H9 (cell line): ENCODE measurements at regions not wholly inside any gene's neighbourhood (a gene's known extent, or its start where the extent isn't known, plus 50 kb on each side); places are given as distances from the start of the nearest gene placed in this dataset.

Experiments
- DNase-seq: peaks from one replicate; pipeline ENCODE4 v3.0.0-alpha.2; 2017
- H2AFZ ChIP-seq: one replicate; pipeline ENCODE4 v1.6.1; 2013; ENCODE audit warnings: mild to moderate bottlenecking, low read length, control low read depth, moderate library complexity
- H2AK5ac ChIP-seq: 2 replicates; pipeline ENCODE4 v1.6.1; 2013; ENCODE audit warnings: low read length, control low read depth, mixed read lengths; ENCODE audit not compliant: insufficient read length
- H2BK120ac ChIP-seq: one replicate; pipeline ENCODE4 v1.6.1; 2013; ENCODE audit warnings: low read depth, mild to moderate bottlenecking, low read length, control low read depth, inconsistent platforms; ENCODE audit not compliant: poor library complexity, severe bottlenecking
- H2BK12ac ChIP-seq: 2 replicates; pipeline ENCODE4 v1.6.1; 2013; ENCODE audit warnings: low read length, control low read depth, mixed read lengths, low read depth; ENCODE audit not compliant: insufficient read length
- H2BK15ac ChIP-seq: 2 replicates; pipeline ENCODE4 v1.6.1; 2013; ENCODE audit warnings: low read depth, low read length, control low read depth
- H2BK20ac ChIP-seq: one replicate; pipeline ENCODE4 v1.6.1; 2013; ENCODE audit warnings: low read depth, mild to moderate bottlenecking, low read length, control low read depth, inconsistent platforms; ENCODE audit not compliant: poor library complexity, severe bottlenecking
- H2BK5ac ChIP-seq: 2 replicates; pipeline ENCODE4 v1.6.1; 2013; ENCODE audit warnings: low read length, control low read depth, mixed read lengths; ENCODE audit not compliant: insufficient read length
- H3K14ac ChIP-seq: 2 replicates; pipeline ENCODE4 v1.6.1; 2013; ENCODE audit warnings: low read length, control low read depth; ENCODE audit not compliant: insufficient read depth
- H3K18ac ChIP-seq: 2 replicates; pipeline ENCODE4 v1.6.1; 2013; ENCODE audit warnings: low read depth, mild to moderate bottlenecking, mixed read lengths, low read length, control low read depth; ENCODE audit not compliant: insufficient read length
- H3K23ac ChIP-seq: 2 replicates; pipeline ENCODE4 v1.6.1; 2013; ENCODE audit warnings: low read length, control low read depth, mixed read lengths, low read depth; ENCODE audit not compliant: insufficient read length
- H3K23me2 ChIP-seq: 2 replicates; pipeline ENCODE4 v1.6.1; 2013; ENCODE audit warnings: low read depth, mild to moderate bottlenecking, mixed read lengths, low read length, control low read depth; ENCODE audit not compliant: insufficient read length, poor library complexity, severe bottlenecking
- H3K27ac ChIP-seq: 2 replicates; pipeline ENCODE4 v1.5.1; 2013; ENCODE audit warnings: low read length, control low read depth, mixed read lengths, low read depth; ENCODE audit not compliant: insufficient read length
- H3K27me3 ChIP-seq: 2 replicates; pipeline ENCODE4 v1.6.1; 2013; ENCODE audit warnings: low read length, control low read depth, inconsistent platforms; ENCODE audit not compliant: insufficient read depth
- H3K4ac ChIP-seq: 2 replicates; pipeline ENCODE4 v1.6.1; 2013; ENCODE audit warnings: low read depth, mild to moderate bottlenecking, control low read depth, inconsistent platforms, low read length, moderate library complexity
- H3K4me1 ChIP-seq: 2 replicates; pipeline ENCODE4 v1.6.1; 2013; ENCODE audit warnings: low read length, control low read depth, inconsistent platforms; ENCODE audit not compliant: insufficient read depth
- H3K4me2 ChIP-seq: 2 replicates; pipeline ENCODE4 v1.6.1; 2013; ENCODE audit warnings: low read length, control low read depth, mixed read lengths; ENCODE audit not compliant: insufficient read length, insufficient read depth
- H3K56ac ChIP-seq: 2 replicates; pipeline ENCODE4 v1.6.1; 2013; ENCODE audit warnings: low read depth, mild to moderate bottlenecking, mixed read lengths, low read length, control low read depth; ENCODE audit not compliant: insufficient read length
- H3K79me1 ChIP-seq: 2 replicates; pipeline ENCODE4 v1.6.1; 2013; ENCODE audit warnings: low read depth, mild to moderate bottlenecking, moderate library complexity, low read length, control low read depth, inconsistent platforms; ENCODE audit not compliant: insufficient read depth, poor library complexity, severe bottlenecking
- H3K79me2 ChIP-seq: 2 replicates; pipeline ENCODE4 v1.6.1; 2013; ENCODE audit warnings: low read length, control low read depth, inconsistent platforms; ENCODE audit not compliant: insufficient read depth
- H3K9ac ChIP-seq: 2 replicates; pipeline ENCODE4 v1.6.1; 2013; ENCODE audit warnings: low read length, control low read depth, mixed read lengths; ENCODE audit not compliant: insufficient read length; ENCODE audit errors: extremely low read depth
- H3K9me3 ChIP-seq: one replicate; pipeline ENCODE4 v1.6.1; 2013; ENCODE audit warnings: low read depth, low read length, inconsistent platforms; ENCODE audit not compliant: control insufficient read depth
- H3T11ph ChIP-seq: one replicate; pipeline ENCODE4 v1.6.1; 2013; ENCODE audit warnings: mild to moderate bottlenecking, low read length, control low read depth, inconsistent platforms
- H4K20me1 ChIP-seq: one replicate; pipeline ENCODE4 v1.6.1; 2013; ENCODE audit not compliant: control insufficient read depth, insufficient read length, insufficient read depth
- H4K5ac ChIP-seq: 2 replicates; pipeline ENCODE4 v1.6.1; 2013; ENCODE audit warnings: low read depth, mild to moderate bottlenecking, mixed read lengths, low read length, control low read depth; ENCODE audit not compliant: insufficient read length
- H4K8ac ChIP-seq: replicated peaks from 2 replicates; pipeline ENCODE4 v1.6.1; 2013; ENCODE audit warnings: low read length, control low read depth, mixed read lengths, low read depth; ENCODE audit not compliant: insufficient read length
- H4K91ac ChIP-seq: 2 replicates; pipeline ENCODE4 v1.6.1; 2013; ENCODE audit warnings: low read depth, mild to moderate bottlenecking, moderate library complexity, mixed read lengths, low read length, control low read depth; ENCODE audit not compliant: insufficient read length
- H3K27ac Mint-ChIP-seq, 3 experiments: 2 replicates in 2 of 3; 3 replicates in 1 of 3; pipeline ENCODE4 v1.8.0; 2020 to 2021; ENCODE audit warnings: mixed read lengths in 3 of 3, mild to moderate bottlenecking in 1 of 3, moderate library complexity in 1 of 3
- H3K27me3 Mint-ChIP-seq: 2 replicates; pipeline ENCODE4 v1.8.0; 2021; ENCODE audit warnings: low read depth, mild to moderate bottlenecking, moderate library complexity, mixed read lengths
- H3K36me3 Mint-ChIP-seq, 3 experiments: 2 replicates in 2 of 3; 3 replicates in 1 of 3; pipeline ENCODE4 v1.8.0; 2020 to 2021; ENCODE audit warnings: low read depth in 3 of 3, mixed read lengths in 3 of 3; ENCODE audit not compliant: insufficient read depth in 1 of 3
- H3K4me1 Mint-ChIP-seq, 2 experiments: 2 replicates each; pipeline ENCODE4 v1.8.0; 2020; ENCODE audit warnings: mixed read lengths in 2 of 2
- H3K4me3 Mint-ChIP-seq, 2 experiments: 2 replicates in 1 of 2; 3 replicates in 1 of 2; pipeline ENCODE4 v1.8.0; 2020 to 2021; ENCODE audit warnings: mild to moderate bottlenecking in 2 of 2, mixed read lengths in 2 of 2, moderate library complexity in 1 of 2
- H3K9me3 Mint-ChIP-seq, 2 experiments: 2 replicates in 1 of 2; 3 replicates in 1 of 2; pipeline ENCODE4 v1.8.0; 2020; ENCODE audit warnings: mild to moderate bottlenecking in 2 of 2, mixed read lengths in 2 of 2, moderate library complexity in 1 of 2
- WGBS: extraction: QIAGEN DNeasy Blood & Tissue Kit; methylation state at CpG from one replicate; pipeline ENCODE4 v1.1.7; 2013; ENCODE audit warnings: missing lambda C conversion rate, low lambda C conversion rate, mixed read lengths; ENCODE audit not compliant: insufficient read length; ENCODE audit errors: extremely low coverage; 5-methylcytosine and 5-hydroxymethylcytosine counted together
- TF ChIP-seq, protein P1 (sequence below): fragments of 200-600 bp; sonication (generic); conservative IDR thresholded peaks from 3 replicates; pipeline ENCODE4 v1.8.0; 2021; ENCODE audit warnings: antibody characterized with exemption, mild to moderate bottlenecking

DNA sequence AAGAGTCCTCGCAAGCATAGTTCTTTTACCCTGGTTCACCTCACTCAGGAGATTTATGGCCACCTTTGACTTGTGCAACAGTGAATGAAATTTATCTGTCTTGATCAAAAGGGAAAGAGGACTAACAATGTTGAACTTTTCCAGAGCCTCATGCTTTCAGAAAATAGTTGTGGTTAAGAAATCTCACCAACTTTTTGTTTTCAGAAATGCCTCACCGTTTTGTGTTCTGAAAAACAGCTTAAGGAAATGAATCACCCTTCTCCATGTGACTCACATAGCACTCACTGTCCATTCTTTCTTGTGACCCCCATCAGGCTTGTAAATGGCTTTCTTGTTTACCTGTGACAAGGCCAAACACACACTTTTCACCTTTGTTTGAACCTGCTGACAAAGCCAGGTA is 148.6 kb upstream of the FAM3C start:
- H2AFZ ChIP-seq: no peak overlapping the region
- no peak overlapping the region for H2BK15ac ChIP-seq
- H3K23ac ChIP-seq: no peak overlapping the region
- no peak overlapping the region for H4K8ac ChIP-seq
- H3K14ac ChIP-seq: no peak overlapping the region
- Mint-ChIP-seq H3K9me3 (peaks cover 12 to 16% of the 10 kb centered on the region in 2 experiments), H3K36me3 (peaks cover 3 to 19% (median 11%) of the 10 kb centered on the region in 3 experiments; a peak in 6 of 7 replicates), H3K4me1 (no peaks in the 10 kb centered on the region), H3K27me3 (no peaks in the 10 kb centered on the region; the same call in 1 of the 2 replicates), H3K4me3 (no peak overlapping the region), H3K27ac (no peak overlapping the region)
- no peaks in the 10 kb centered on the region for H4K20me1 ChIP-seq
- no peak overlapping the region for H2BK12ac ChIP-seq
- H3K56ac ChIP-seq: no peak overlapping the region
- no peaks in the 10 kb centered on the region for H3K79me2 ChIP-seq
- TF ChIP-seq, protein P1, sequence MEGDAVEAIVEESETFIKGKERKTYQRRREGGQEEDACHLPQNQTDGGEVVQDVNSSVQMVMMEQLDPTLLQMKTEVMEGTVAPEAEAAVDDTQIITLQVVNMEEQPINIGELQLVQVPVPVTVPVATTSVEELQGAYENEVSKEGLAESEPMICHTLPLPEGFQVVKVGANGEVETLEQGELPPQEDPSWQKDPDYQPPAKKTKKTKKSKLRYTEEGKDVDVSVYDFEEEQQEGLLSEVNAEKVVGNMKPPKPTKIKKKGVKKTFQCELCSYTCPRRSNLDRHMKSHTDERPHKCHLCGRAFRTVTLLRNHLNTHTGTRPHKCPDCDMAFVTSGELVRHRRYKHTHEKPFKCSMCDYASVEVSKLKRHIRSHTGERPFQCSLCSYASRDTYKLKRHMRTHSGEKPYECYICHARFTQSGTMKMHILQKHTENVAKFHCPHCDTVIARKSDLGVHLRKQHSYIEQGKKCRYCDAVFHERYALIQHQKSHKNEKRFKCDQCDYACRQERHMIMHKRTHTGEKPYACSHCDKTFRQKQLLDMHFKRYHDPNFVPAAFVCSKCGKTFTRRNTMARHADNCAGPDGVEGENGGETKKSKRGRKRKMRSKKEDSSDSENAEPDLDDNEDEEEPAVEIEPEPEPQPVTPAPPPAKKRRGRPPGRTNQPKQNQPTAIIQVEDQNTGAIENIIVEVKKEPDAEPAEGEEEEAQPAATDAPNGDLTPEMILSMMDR: no peak
- H3K4ac ChIP-seq: no peak overlapping the region
- no peak overlapping the region for H3T11ph ChIP-seq
- no peak overlapping the region for H2BK120ac ChIP-seq
- no peak overlapping the region for H2BK5ac ChIP-seq
- H3K27me3 ChIP-seq: no peaks in the 10 kb centered on the region
- H3K79me1 ChIP-seq: no peaks in the 10 kb centered on the region
- WGBS: no CpG with 5 or more reads among the region's 2 CpGs
- no peak overlapping the region for H2BK20ac ChIP-seq
- no peak overlapping the region for H4K91ac ChIP-seq
- no peak overlapping the region for H4K5ac ChIP-seq
- H2AK5ac ChIP-seq: no peak overlapping the region
- H3K4me1 ChIP-seq: no peaks in the 10 kb centered on the region
- H3K9me3 ChIP-seq: no peaks in the 10 kb centered on the region
- DNase-seq: no peak
- no peak overlapping the region for H3K18ac ChIP-seq
- H3K4me2 ChIP-seq: no peak overlapping the region
- H3K27ac ChIP-seq: no peak overlapping the region
- H3K23me2 ChIP-seq: no peaks in the 10 kb centered on the region
- H3K9ac ChIP-seq: no peak overlapping the region
